IMR-90 (cell line): ENCODE measurements at regions not wholly inside any gene's neighbourhood (a gene's known extent, or its start where the extent isn't known, plus 50 kb on each side); places are given as distances from the start of the nearest gene placed in this dataset.

ENCODE experiments used
- ATAC-seq: fragments of 200-7000 bp; cut with Tn5 transposase; 2 replicates; pipeline ENCODE4 v1.9.1; 2020; ENCODE audit warnings: low read depth, mild to moderate bottlenecking, moderate library complexity
- BruUV-seq: library from RNA; stranded (reverse); fragments of 400-500 nt; replicated peaks from 2 replicates; lab custom pipeline; 2021; lab: Mats Ljungman, UMichigan
- CTCF ChIA-PET: fragments of 300-600 bp; formaldehyde crosslinking; extraction: SDS; loops from one replicate; lab custom pipeline; 2021; ENCODE audit warnings: antibody characterized with exemption; lab: Yijun Ruan, JAX
- POLR2A ChIA-PET: fragments of 300-600 bp; sonication (Branson Sonifier 250); formaldehyde crosslinking; loops from one replicate; lab custom pipeline; 2022; ENCODE audit warnings: antibody characterized with exemption; ENCODE audit not compliant: unreplicated experiment; lab: Charles Lee
- DNase-seq: peaks from one replicate; pipeline ENCODE4 v3.0.0; 2013
- H2AFZ ChIP-seq: replicated peaks from 2 replicates; pipeline ENCODE3; 2013; ENCODE audit warnings: low read length, mild to moderate bottlenecking; ENCODE audit not compliant: poor library complexity
- H2AK5ac ChIP-seq: 2 replicates; pipeline ENCODE4 v1.6.1; 2013; ENCODE audit warnings: low read depth, low read length, inconsistent platforms
- H2AK9ac ChIP-seq: replicated peaks from 2 replicates; pipeline ENCODE3; 2013; ENCODE audit warnings: mild to moderate bottlenecking, low read depth, low read length, moderate library complexity; ENCODE audit not compliant: poor library complexity
- H2BK120ac ChIP-seq: 2 replicates; pipeline ENCODE4 v1.6.1; 2013; ENCODE audit warnings: low read depth, low read length, inconsistent platforms
- H2BK15ac ChIP-seq: 3 replicates; pipeline ENCODE4 v1.6.1; 2013; ENCODE audit warnings: low read depth, low read length, inconsistent platforms
- H2BK20ac ChIP-seq: 2 replicates; pipeline ENCODE4 v1.6.1; 2013; ENCODE audit warnings: low read depth, mild to moderate bottlenecking, inconsistent platforms, low read length, moderate library complexity
- H2BK5ac ChIP-seq: 2 replicates; pipeline ENCODE4 v1.6.1; 2013; ENCODE audit warnings: mild to moderate bottlenecking, low read depth, low read length, inconsistent platforms; ENCODE audit not compliant: poor library complexity, severe bottlenecking
- H3K14ac ChIP-seq: replicated peaks from 2 replicates; pipeline ENCODE4 v1.6.1; 2013; ENCODE audit warnings: low read depth, low read length, inconsistent platforms
- H3K18ac ChIP-seq: 2 replicates; pipeline ENCODE4 v1.6.1; 2013; ENCODE audit warnings: low read depth, low read length, control low read depth
- H3K23ac ChIP-seq: 2 replicates; pipeline ENCODE4 v1.6.1; 2013; ENCODE audit warnings: low read depth, low read length, inconsistent platforms
- H3K27ac ChIP-seq: 2 replicates; pipeline ENCODE4 v1.5.1; 2013; ENCODE audit warnings: mild to moderate bottlenecking, control low read depth, low read length; ENCODE audit not compliant: insufficient read depth
- H3K27me3 ChIP-seq: 2 replicates; pipeline ENCODE4 v1.6.1; 2013; ENCODE audit warnings: low read length; ENCODE audit not compliant: control insufficient read depth, insufficient read depth
- H3K36me3 ChIP-seq: 2 replicates; pipeline ENCODE4 v1.6.1; 2013; ENCODE audit warnings: low read length, mixed read lengths; ENCODE audit not compliant: control insufficient read depth, insufficient read depth
- H3K4ac ChIP-seq: 2 replicates; pipeline ENCODE4 v1.6.1; 2013; ENCODE audit warnings: low read depth, low read length, inconsistent platforms
- H3K4me1 ChIP-seq: 2 replicates; pipeline ENCODE4 v1.6.1; 2013; ENCODE audit warnings: low read length, mixed read lengths; ENCODE audit not compliant: control insufficient read depth, insufficient read depth
- H3K4me2 ChIP-seq: 2 replicates; pipeline ENCODE4 v1.6.1; 2013; ENCODE audit warnings: low read depth, mild to moderate bottlenecking, control low read depth, low read length, moderate library complexity
- H3K4me3 ChIP-seq: 2 replicates; pipeline ENCODE4 v1.5.1; 2013; ENCODE audit warnings: low read depth, mild to moderate bottlenecking, control low read depth, low read length, moderate library complexity; ENCODE audit not compliant: insufficient read depth
- H3K56ac ChIP-seq: 2 replicates; pipeline ENCODE4 v1.6.1; 2013; ENCODE audit warnings: low read length, inconsistent platforms; ENCODE audit not compliant: insufficient read depth; ENCODE audit errors: extremely low read depth
- H3K79me1 ChIP-seq, 2 experiments: 2 replicates each; pipeline ENCODE4 v1.6.1; 2013; ENCODE audit warnings: low read length in 2 of 2, inconsistent platforms in 1 of 2, low read depth in 1 of 2
- H3K9ac ChIP-seq: 2 replicates; pipeline ENCODE4 v1.6.1; 2013; ENCODE audit warnings: low read depth, low read length, control low read depth
- H3K9me1 ChIP-seq: 2 replicates; pipeline ENCODE4 v1.6.1; 2013; ENCODE audit warnings: low read length, inconsistent platforms; ENCODE audit not compliant: insufficient read depth
- H3K9me3 ChIP-seq: 2 replicates; pipeline ENCODE4 v1.6.1; 2013; ENCODE audit warnings: low read length; ENCODE audit not compliant: control insufficient read depth, insufficient read depth
- H4K20me1 ChIP-seq: 2 replicates; pipeline ENCODE4 v1.6.1; 2013; ENCODE audit warnings: low read length, inconsistent platforms; ENCODE audit not compliant: insufficient read depth
- H4K5ac ChIP-seq: 2 replicates; pipeline ENCODE4 v1.6.1; 2013; ENCODE audit warnings: mild to moderate bottlenecking, low read depth, low read length, control low read depth
- H4K8ac ChIP-seq, 2 experiments: 2 replicates each; pipeline ENCODE4 v1.6.1; 2013; ENCODE audit warnings: low read depth in 2 of 2, low read length in 2 of 2, control low read depth in 1 of 2, inconsistent platforms in 1 of 2
- H4K91ac ChIP-seq: 2 replicates; pipeline ENCODE4 v1.6.1; 2013; ENCODE audit warnings: low read depth, low read length, inconsistent platforms; ENCODE audit not compliant: insufficient read depth
- MAFK ChIP-seq: IDR thresholded peaks from 2 replicates; pipeline ENCODE4 v1.6.1; 2012; ENCODE audit warnings: low read depth, low read length, improper control_type of control experiment
- MXI1 ChIP-seq: IDR thresholded peaks from 2 replicates; pipeline ENCODE4 v1.6.1; 2012; ENCODE audit warnings: low read depth, mild to moderate bottlenecking, low read length, moderate library complexity, borderline replicate concordance
- POLR2A ChIP-seq: IDR thresholded peaks from 2 replicates; pipeline ENCODE4 v1.6.1; 2012; ENCODE audit warnings: mild to moderate bottlenecking, low read depth, low read length
- RAD21 ChIP-seq: IDR thresholded peaks from 2 replicates; pipeline ENCODE4 v1.6.1; 2012; ENCODE audit warnings: low read length, improper control_type of control experiment
- RCOR1 ChIP-seq: IDR thresholded peaks from 2 replicates; pipeline ENCODE4 v1.6.1; 2012; ENCODE audit warnings: mild to moderate bottlenecking, low read length, improper control_type of control experiment; ENCODE audit not compliant: insufficient replicate concordance
- RFX5 ChIP-seq: IDR thresholded peaks from 2 replicates; pipeline ENCODE4 v1.8.0; 2012; ENCODE audit warnings: low read depth, mild to moderate bottlenecking, low read length, moderate library complexity
- SMC3 ChIP-seq: fragments of 150-350 bp; IDR thresholded peaks from 2 replicates; pipeline ENCODE4 v1.6.1; 2016; ENCODE audit warnings: low read depth, mild to moderate bottlenecking, antibody characterized with exemption, low read length, moderate library complexity
- WGBS, 2 experiments: methylation state at CpG; one replicate each; pipeline versions ENCODE4 v1.1.5 to v1.1.7; 2013; ENCODE audit warnings: missing lambda C conversion rate in 2 of 2; ENCODE audit not compliant: insufficient read length in 1 of 2; ENCODE audit errors: extremely low coverage in 2 of 2; 5-methylcytosine and 5-hydroxymethylcytosine counted together
- dilution Hi-C: fragments of 300-500 bp; cut with HindIII; formaldehyde crosslinking; loops from one replicate; pipeline ENCODE4 v1.14.3; 2018; ENCODE audit warnings: low sequenced_read_pairs; ENCODE audit not compliant: unreplicated experiment
- in situ Hi-C: fragments of 300-500 bp; cut with MboI; formaldehyde crosslinking; loops from 3 replicates; pipeline ENCODE4 v1.14.3; 2019; ENCODE audit warnings: low sequenced_read_pairs, inconsistent platforms, mixed read lengths
- intact Hi-C: fragments of 100-400 bp; cut with micrococcal nuclease; formaldehyde crosslinking; loops from 2 replicates; pipeline ENCODE4 v1.10.0; 2022
- TF ChIP-seq, protein P1 (sequence below): conservative IDR thresholded peaks from 2 replicates; pipeline ENCODE4 v1.5.1; 2012; ENCODE audit warnings: mild to moderate bottlenecking, low read depth, low read length, improper control_type of control experiment
- TF ChIP-seq, protein P2 (sequence below): fragments of 150-350 bp; IDR thresholded peaks from 2 replicates; pipeline ENCODE4 v1.6.1; 2017; ENCODE audit warnings: mild to moderate bottlenecking, antibody characterized with exemption, low read length, low read depth

DNA sequence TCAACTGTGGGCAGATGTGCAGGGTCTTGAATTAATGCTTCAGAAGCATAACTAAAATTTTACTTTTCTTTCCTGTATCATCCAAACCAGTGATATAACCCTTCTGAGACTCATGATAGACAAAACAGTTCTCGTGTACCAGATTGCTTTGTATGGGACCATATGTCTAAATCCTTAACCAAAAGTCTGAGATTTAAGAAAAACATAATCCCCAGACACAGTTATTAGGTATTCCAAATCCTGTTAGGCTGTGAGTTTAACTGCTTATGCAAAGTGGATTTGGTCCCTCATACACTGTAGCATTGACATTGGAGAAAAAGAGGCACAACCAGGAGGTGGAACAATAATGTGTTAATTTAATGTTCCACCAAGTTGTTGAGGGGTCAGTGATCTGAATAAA lies 235.0 kb downstream of the PMAIP1 start:
- WGBS, 2 experiments = no CpG with 5 or more reads among the region's 1 CpG

More for the DNA sequence above, 235.0 kb downstream of the PMAIP1 start:
- no peak overlapping the region for H2BK15ac ChIP-seq
- no peak overlapping the region for H4K91ac ChIP-seq
- no peaks in the 10 kb centered on the region for H4K20me1 ChIP-seq
- no TSS peak for BruUV-seq
- H3K4me2 ChIP-seq = no peak overlapping the region
- H3K4ac ChIP-seq = no peak overlapping the region
- H3K79me1 ChIP-seq = no peaks in the 10 kb centered on the region
- no peaks in the 10 kb centered on the region for H3K4me1 ChIP-seq
- H3K23ac ChIP-seq = no peak overlapping the region
- DNase-seq (no peak), ATAC-seq (no peak)
- H3K27me3 ChIP-seq = no peaks in the 10 kb centered on the region
- H3K9me1 ChIP-seq = no peaks in the 10 kb centered on the region
- no peak overlapping the region for H3K27ac ChIP-seq
- no peak overlapping the region for H2BK5ac ChIP-seq
- no peak overlapping the region for H2AFZ ChIP-seq
- in situ Hi-C loops = no loop called here
- ChIA-PET POLR2A (no interaction called here), CTCF (no interaction called here)
- H3K4me3 ChIP-seq = no peak overlapping the region
- H2AK5ac ChIP-seq = no peak overlapping the region
- intact Hi-C loops = no loop called here
- H4K8ac ChIP-seq = no peak overlapping the region
- TF ChIP-seq SMC3 (no peak), RCOR1 (no peak), RAD21 (no peak), POLR2A (no peak), MXI1 (no peak), MAFK (no peak), RFX5 (no peak)
- TF ChIP-seq, protein P1, sequence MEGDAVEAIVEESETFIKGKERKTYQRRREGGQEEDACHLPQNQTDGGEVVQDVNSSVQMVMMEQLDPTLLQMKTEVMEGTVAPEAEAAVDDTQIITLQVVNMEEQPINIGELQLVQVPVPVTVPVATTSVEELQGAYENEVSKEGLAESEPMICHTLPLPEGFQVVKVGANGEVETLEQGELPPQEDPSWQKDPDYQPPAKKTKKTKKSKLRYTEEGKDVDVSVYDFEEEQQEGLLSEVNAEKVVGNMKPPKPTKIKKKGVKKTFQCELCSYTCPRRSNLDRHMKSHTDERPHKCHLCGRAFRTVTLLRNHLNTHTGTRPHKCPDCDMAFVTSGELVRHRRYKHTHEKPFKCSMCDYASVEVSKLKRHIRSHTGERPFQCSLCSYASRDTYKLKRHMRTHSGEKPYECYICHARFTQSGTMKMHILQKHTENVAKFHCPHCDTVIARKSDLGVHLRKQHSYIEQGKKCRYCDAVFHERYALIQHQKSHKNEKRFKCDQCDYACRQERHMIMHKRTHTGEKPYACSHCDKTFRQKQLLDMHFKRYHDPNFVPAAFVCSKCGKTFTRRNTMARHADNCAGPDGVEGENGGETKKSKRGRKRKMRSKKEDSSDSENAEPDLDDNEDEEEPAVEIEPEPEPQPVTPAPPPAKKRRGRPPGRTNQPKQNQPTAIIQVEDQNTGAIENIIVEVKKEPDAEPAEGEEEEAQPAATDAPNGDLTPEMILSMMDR = no peak
- TF ChIP-seq, protein P2, sequence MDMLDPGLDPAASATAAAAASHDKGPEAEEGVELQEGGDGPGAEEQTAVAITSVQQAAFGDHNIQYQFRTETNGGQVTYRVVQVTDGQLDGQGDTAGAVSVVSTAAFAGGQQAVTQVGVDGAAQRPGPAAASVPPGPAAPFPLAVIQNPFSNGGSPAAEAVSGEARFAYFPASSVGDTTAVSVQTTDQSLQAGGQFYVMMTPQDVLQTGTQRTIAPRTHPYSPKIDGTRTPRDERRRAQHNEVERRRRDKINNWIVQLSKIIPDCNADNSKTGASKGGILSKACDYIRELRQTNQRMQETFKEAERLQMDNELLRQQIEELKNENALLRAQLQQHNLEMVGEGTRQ = no peak
- H2BK20ac ChIP-seq = no peak overlapping the region
- H3K56ac ChIP-seq = no peak overlapping the region
- H3K9me3 ChIP-seq = no peaks in the 10 kb centered on the region
- no peak overlapping the region for H4K5ac ChIP-seq
- no peak overlapping the region for H2AK9ac ChIP-seq
- H3K14ac ChIP-seq = no peak overlapping the region
- H2BK120ac ChIP-seq = no peak overlapping the region
- H3K18ac ChIP-seq = no peak overlapping the region
- dilution Hi-C loops = no loop called here
- no peaks in the 10 kb centered on the region for H3K36me3 ChIP-seq
- H3K9ac ChIP-seq = no peak overlapping the region
